GM12891 (cell line): ENCODE measurements at regions not wholly inside any gene's neighbourhood (a gene's known extent, or its start where the extent isn't known, plus 50 kb on each side); places are given as distances from the start of the nearest gene placed in this dataset.

Source experiments
- DNase-seq: peaks from one replicate; pipeline ENCODE4 v3.0.0; 2011; ENCODE audit warnings: low spot score; ENCODE audit not compliant: insufficient read length
- FAIRE-seq: peaks from 2 replicates; lab custom pipeline; 2011; peaks lifted over from hg19 to GRCh38; lab: Jason Lieb, UNC
- PAX5 ChIP-seq: IDR thresholded peaks from 2 replicates; pipeline ENCODE4 v1.6.1; 2011; ENCODE audit warnings: low read length, moderate library complexity, mild to moderate bottlenecking; ENCODE audit not compliant: insufficient read depth, severe bottlenecking
- POLR2A ChIP-seq: IDR thresholded peaks from 2 replicates; pipeline ENCODE4 v1.6.1; 2011; ENCODE audit warnings: low read depth, low read length, control low read depth
- POLR2AphosphoS5 ChIP-seq: IDR thresholded peaks from 2 replicates; pipeline ENCODE4 v1.6.1; 2011; ENCODE audit warnings: low read depth, low read length, control low read depth
- POU2F2 ChIP-seq: IDR thresholded peaks from 2 replicates; pipeline ENCODE4 v1.6.1; 2011; ENCODE audit warnings: low read depth, mild to moderate bottlenecking, control low read depth, low read length, moderate library complexity
- SPI1 ChIP-seq: IDR thresholded peaks from 2 replicates; pipeline ENCODE4 v1.6.1; 2011; ENCODE audit warnings: low read depth, low read length, control low read depth
- TAF1 ChIP-seq: IDR thresholded peaks from 2 replicates; pipeline ENCODE4 v1.6.1; 2011; ENCODE audit warnings: low read depth, low read length, control low read depth

GRCh38 chr5:124935065-124935464, 188.6 kb upstream of the ZNF608 start:
- FAIRE-seq (peak; percentile 93), DNase-seq (peak; percentile 20)
- no peak for TF ChIP-seq TAF1
- TF ChIP-seq POU2F2, result 0 out of 2 replicates have a peak, but pooled peaks have one; percentile 44
- TF ChIP-seq POLR2A, result no peak
- TF ChIP-seq PAX5, result no peak
- 0 out of 2 replicates have a peak, but pooled peaks have one; percentile 25 for TF ChIP-seq POLR2AphosphoS5
- peak; percentile 78 for TF ChIP-seq SPI1

GRCh38 chr5:124936626-124936933, 190.1 kb upstream of the ZNF608 start:
- no peak for FAIRE-seq

GRCh38 chr5:124941051-124942049, 194.9 kb upstream of the ZNF608 start:
- TF ChIP-seq POLR2AphosphoS5 (no peak), TAF1 (no peak), SPI1 (no peak), POU2F2 (no peak), POLR2A (no peak), PAX5 (no peak)
- FAIRE-seq, result no peak
- no peak for DNase-seq

More at GRCh38 chr5:124936626-124936933, 190.1 kb upstream of the ZNF608 start:
- DNase-seq, result no peak
- no peak for TF ChIP-seq POLR2AphosphoS5
- TF ChIP-seq SPI1, result no peak
- no peak for TF ChIP-seq POU2F2
- no peak for TF ChIP-seq PAX5
- TF ChIP-seq TAF1, result no peak
- no peak for TF ChIP-seq POLR2A

- TF ChIP-seq SPI1 (no peak), TAF1 (no peak), POLR2AphosphoS5 (no peak), PAX5 (no peak), POLR2A (no peak), POU2F2 (no peak)
- FAIRE-seq, result no peak
- DNase-seq, result no peak
These were observed 201.8 kb upstream of the ZNF608 start for GRCh38 chr5:124948062-124948753.

- FAIRE-seq (no peak), DNase-seq (no peak)
- TF ChIP-seq POU2F2, result no peak
These were observed 202.4 kb upstream of the ZNF608 start for GRCh38 chr5:124948754-124949275.

GRCh38 chr5:124949862-124950261, 203.4 kb upstream of the ZNF608 start:
- no peak for FAIRE-seq

GRCh38 chr5:124951105-124951504, 204.7 kb upstream of the ZNF608 start:
- no peak for DNase-seq
- TF ChIP-seq PAX5 (no peak), POLR2A (no peak), TAF1 (no peak), POLR2AphosphoS5 (no peak), SPI1 (no peak), POU2F2 (no peak)
- peak; percentile 51 for FAIRE-seq

More at GRCh38 chr5:124949862-124950261, 203.4 kb upstream of the ZNF608 start:
- no peak for DNase-seq
- no peak for TF ChIP-seq SPI1

- FAIRE-seq (peak; percentile 96), DNase-seq (no peak)
- TF ChIP-seq TAF1 (peak; percentile 24; the same call in 1 of the 2 replicates), POU2F2 (no peak), POLR2AphosphoS5 (no peak), POLR2A (peak; percentile 28; the same call in 1 of the 2 replicates), PAX5 (no peak), SPI1 (0 out of 2 replicates have a peak, but pooled peaks have one; percentile 9)
These were observed 205.2 kb upstream of the ZNF608 start for GRCh38 chr5:124951661-124952060.

- no peak for TF ChIP-seq POU2F2
- no peak for TF ChIP-seq POLR2AphosphoS5
- TF ChIP-seq POLR2A, result no peak
- TF ChIP-seq PAX5, result no peak
- no peak for FAIRE-seq
- no peak for DNase-seq
These were observed 205.6 kb upstream of the ZNF608 start for GRCh38 chr5:124952079-124952478.
